Lower leg skin (tissue), 3 donors: ENCODE measurements at regions not wholly inside any gene's neighbourhood (a gene's known extent, or its start where the extent isn't known, plus 50 kb on each side); places are given as distances from the start of the nearest gene placed in this dataset.

Source experiments
- POLR2A ChIP-seq, 2 donors: fragments of 450-650 bp; IDR thresholded peaks; one replicate each; pipeline ENCODE4 v1.6.1; 2016 to 2017; ENCODE audit warnings: antibody characterized with exemption in 2 of 2, mild to moderate bottlenecking in 1 of 2, moderate library complexity in 1 of 2
- TF ChIP-seq, protein P1 (sequence below), 3 donors: fragments of 450-650 bp; IDR thresholded peaks; one replicate each; pipeline ENCODE4 v1.5.1; 2016; ENCODE audit warnings: antibody characterized with exemption in 3 of 3, mild to moderate bottlenecking in 3 of 3, moderate library complexity in 2 of 3

DNA sequence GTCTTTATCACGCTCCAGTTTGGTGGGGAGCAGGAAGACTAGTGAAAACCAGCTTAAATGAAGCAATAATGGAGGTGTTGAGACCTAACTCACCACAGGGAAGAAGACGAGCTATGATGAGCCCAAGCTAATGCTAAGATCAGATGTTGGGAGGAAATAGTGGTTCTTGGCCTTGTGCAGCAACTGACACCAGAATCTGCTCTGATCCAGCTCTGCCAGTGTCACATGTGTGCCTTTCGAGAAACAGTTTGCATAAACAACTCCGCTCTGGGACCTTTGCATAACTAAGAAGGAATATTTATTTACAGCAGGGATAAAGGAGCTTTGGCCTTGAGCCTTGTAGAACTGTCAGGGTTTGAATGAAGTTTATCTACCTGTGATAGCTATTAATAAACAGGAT is 369.4 kb upstream of the CCDC196 start:
- TF ChIP-seq POLR2A (IDR thresholded peaks at IDR 0.05) = no peak
- TF ChIP-seq, protein P1, sequence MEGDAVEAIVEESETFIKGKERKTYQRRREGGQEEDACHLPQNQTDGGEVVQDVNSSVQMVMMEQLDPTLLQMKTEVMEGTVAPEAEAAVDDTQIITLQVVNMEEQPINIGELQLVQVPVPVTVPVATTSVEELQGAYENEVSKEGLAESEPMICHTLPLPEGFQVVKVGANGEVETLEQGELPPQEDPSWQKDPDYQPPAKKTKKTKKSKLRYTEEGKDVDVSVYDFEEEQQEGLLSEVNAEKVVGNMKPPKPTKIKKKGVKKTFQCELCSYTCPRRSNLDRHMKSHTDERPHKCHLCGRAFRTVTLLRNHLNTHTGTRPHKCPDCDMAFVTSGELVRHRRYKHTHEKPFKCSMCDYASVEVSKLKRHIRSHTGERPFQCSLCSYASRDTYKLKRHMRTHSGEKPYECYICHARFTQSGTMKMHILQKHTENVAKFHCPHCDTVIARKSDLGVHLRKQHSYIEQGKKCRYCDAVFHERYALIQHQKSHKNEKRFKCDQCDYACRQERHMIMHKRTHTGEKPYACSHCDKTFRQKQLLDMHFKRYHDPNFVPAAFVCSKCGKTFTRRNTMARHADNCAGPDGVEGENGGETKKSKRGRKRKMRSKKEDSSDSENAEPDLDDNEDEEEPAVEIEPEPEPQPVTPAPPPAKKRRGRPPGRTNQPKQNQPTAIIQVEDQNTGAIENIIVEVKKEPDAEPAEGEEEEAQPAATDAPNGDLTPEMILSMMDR (IDR thresholded peaks at IDR 0.05) = no peak
